GM12878 (cell line): ENCODE measurements at regions not wholly inside any gene's neighbourhood (a gene's known extent, or its start where the extent isn't known, plus 50 kb on each side); places are given as distances from the start of the nearest gene placed in this dataset.

Experiments
- ATAC-seq: fragments of 200-7000 bp; cut with Tn5 transposase; 3 replicates; pipeline ENCODE4 v1.9.1; 2020; ENCODE audit warnings: mild to moderate bottlenecking, moderate library complexity
- BruUV-seq: library from RNA; stranded (reverse); fragments of 400-500 nt; replicated peaks from 2 replicates; lab custom pipeline; 2021; lab: Mats Ljungman, UMichigan
- CTCF ChIA-PET: fragments of 300-600 bp; sonication (Branson Sonifier 250); formaldehyde crosslinking; extraction: SDS; loops from one replicate; lab custom pipeline; 2021; ENCODE audit warnings: inconsistent platforms; lab: Yijun Ruan, JAX
- POLR2A ChIA-PET: fragments of 350-600 bp; formaldehyde crosslinking; extraction: SDS; loops from one replicate; lab custom pipeline; 2021; ENCODE audit warnings: inconsistent platforms; lab: Charles Lee
- RAD21 ChIA-PET: fragments of 300-600 bp; sonication (Branson Sonifier 250); formaldehyde crosslinking; loops from one replicate; lab custom pipeline; 2023; ENCODE audit warnings: antibody characterized with exemption; ENCODE audit not compliant: unreplicated experiment; lab: Charles Lee
- SMC1A ChIA-PET: fragments of 300-600 bp; sonication (Branson Sonifier 250); formaldehyde crosslinking; loops from one replicate; lab custom pipeline; 2023; ENCODE audit not compliant: unreplicated experiment, uncharacterized antibody; lab: Charles Lee
- DNase-seq: peaks from one replicate; pipeline ENCODE4 v3.0.0-alpha.2; 2011; ENCODE audit warnings: low read depth, low spot score
- FAIRE-seq: peaks from 3 replicates; lab custom pipeline; 2011; peaks lifted over from hg19 to GRCh38; lab: Jason Lieb, UNC
- H2AFZ ChIP-seq: 2 replicates; pipeline ENCODE4 v1.6.0; 2011; ENCODE audit warnings: low read depth, low read length, control low read depth; ENCODE audit not compliant: control insufficient read depth
- H3K27ac ChIP-seq: 2 replicates; pipeline ENCODE4 v1.5.1; 2011; ENCODE audit warnings: control low read depth; ENCODE audit not compliant: control insufficient read depth, insufficient read depth
- H3K27me3 ChIP-seq, 2 experiments: replicated peaks in 1 of 2; 2 replicates each; pipeline versions ENCODE4 v1.6.0 to v1.6.1; 2011; ENCODE audit warnings: low read length in 1 of 2; ENCODE audit not compliant: control insufficient read depth in 2 of 2, insufficient read depth in 2 of 2
- H3K36me3 ChIP-seq, 2 experiments: 2 replicates each; pipeline ENCODE4 v1.5.1; 2011; ENCODE audit warnings: low read length in 1 of 2; ENCODE audit not compliant: control insufficient read depth in 2 of 2, insufficient read depth in 2 of 2
- H3K4me1 ChIP-seq: 2 replicates; pipeline ENCODE4 v1.6.1; 2011; ENCODE audit warnings: mild to moderate bottlenecking, low read length, moderate library complexity, mixed read lengths; ENCODE audit not compliant: control insufficient read depth, insufficient read depth
- H3K4me2 ChIP-seq: 2 replicates; pipeline ENCODE4 v1.6.0; 2011; ENCODE audit warnings: control low read depth; ENCODE audit not compliant: control insufficient read depth, insufficient read depth
- H3K4me3 ChIP-seq: fragments of 200-600 bp; sonication (generic); 2 replicates; pipeline ENCODE4 v1.5.1; 2016
- H3K79me2 ChIP-seq: 2 replicates; pipeline ENCODE4 v1.6.0; 2011; ENCODE audit warnings: low read length; ENCODE audit not compliant: control insufficient read depth, insufficient read depth
- H3K9ac ChIP-seq: 2 replicates; pipeline ENCODE4 v1.8.0; 2011; ENCODE audit warnings: low read length, control low read depth, mixed read lengths; ENCODE audit not compliant: control insufficient read depth, insufficient read depth
- H3K9me3 ChIP-seq: replicated peaks from 3 replicates; pipeline ENCODE4 v1.5.1; 2011; ENCODE audit warnings: mild to moderate bottlenecking, low read length; ENCODE audit not compliant: control insufficient read depth, insufficient read depth
- H4K20me1 ChIP-seq: 2 replicates; pipeline ENCODE4 v1.6.0; 2011; ENCODE audit not compliant: control insufficient read depth, insufficient read depth
- BHLHE40 ChIP-seq, 2 experiments: fragments of 450-650 bp in 1 of 2; IDR thresholded peaks; 2 replicates each; pipeline ENCODE4 v1.6.1; 2011 to 2017; ENCODE audit warnings: low read depth in 2 of 2, borderline replicate concordance in 1 of 2, improper control_type of control experiment in 1 of 2, low read length in 1 of 2, mild to moderate bottlenecking in 1 of 2
- CREM ChIP-seq: IDR thresholded peaks from 2 replicates; pipeline ENCODE4 v1.6.1; 2014; ENCODE audit warnings: antibody characterized with exemption, low read depth
- EED ChIP-seq: sonication (generic); IDR thresholded peaks from 2 replicates; pipeline ENCODE4 v1.6.1; 2016; ENCODE audit warnings: antibody characterized with exemption, low read depth
- HCFC1 ChIP-seq: fragments of 150-350 bp; IDR thresholded peaks from 2 replicates; pipeline ENCODE4 v1.6.1; 2014; ENCODE audit warnings: low read length
- HDAC6 ChIP-seq: fragments of 200-600 bp; sonication (generic); IDR thresholded peaks from one replicate; pipeline ENCODE4 v1.8.0; 2017; ENCODE audit warnings: antibody characterized with exemption; ENCODE audit not compliant: unreplicated experiment
- JUNB ChIP-seq: IDR thresholded peaks from 2 replicates; pipeline ENCODE4 v1.6.1; 2016; ENCODE audit warnings: antibody characterized with exemption, mild to moderate bottlenecking
- LARP7 ChIP-seq: fragments of 450-650 bp; IDR thresholded peaks from 2 replicates; pipeline ENCODE4 v1.6.1; 2017; ENCODE audit warnings: mild to moderate bottlenecking
- RFX5 ChIP-seq: IDR thresholded peaks from 2 replicates; pipeline ENCODE4 v1.6.1; 2011; ENCODE audit warnings: low read depth, low read length, improper control_type of control experiment
- SMC3 ChIP-seq: IDR thresholded peaks from 2 replicates; pipeline ENCODE4 v1.6.1; 2011; ENCODE audit warnings: low read length, improper control_type of control experiment, borderline replicate concordance
- SREBF1 ChIP-seq: IDR thresholded peaks from 2 replicates; pipeline ENCODE4 v1.6.1; 2012; ENCODE audit warnings: mild to moderate bottlenecking, low read length
- STAT3 ChIP-seq: IDR thresholded peaks from 2 replicates; pipeline ENCODE4 v1.6.1; 2011; ENCODE audit warnings: low read depth, low read length, improper control_type of control experiment
- TBL1XR1 ChIP-seq: IDR thresholded peaks from 2 replicates; pipeline ENCODE4 v1.6.1; 2012; ENCODE audit warnings: low read depth, low read length, improper control_type of control experiment
- ZNF274 ChIP-seq: IDR thresholded peaks from one replicate; pipeline ENCODE4 v1.8.0; 2011; ENCODE audit not compliant: insufficient read length, insufficient read depth
- WGBS: methylation state at CpG from one replicate; pipeline ENCODE4 v1.1.6; 2016; ENCODE audit warnings: low lambda C conversion rate; ENCODE audit not compliant: insufficient replicate concordance, insufficient coverage; ENCODE audit errors: missing lambda C conversion rate; 5-methylcytosine and 5-hydroxymethylcytosine counted together
- in situ Hi-C: fragments of 300-500 bp; cut with MboI; formaldehyde crosslinking; loops from 9 replicates; pipeline ENCODE4 v1.14.3; 2018; ENCODE audit warnings: mixed read lengths
- intact Hi-C: fragments of 100-400 bp; cut with micrococcal nuclease; formaldehyde crosslinking; loops from one replicate; pipeline ENCODE4 v1.14.2; 2022; ENCODE audit not compliant: unreplicated experiment
- TF ChIP-seq, protein P1 (sequence below): fragments of 450-650 bp; IDR thresholded peaks from 2 replicates; pipeline ENCODE4 v1.6.1; 2014; ENCODE audit warnings: mild to moderate bottlenecking
- TF ChIP-seq, protein P2 (sequence below): fragments of 450-650 bp; formaldehyde crosslinking; IDR thresholded peaks from 2 replicates; pipeline ENCODE4 v1.5.0; 2022; ENCODE audit warnings: mild to moderate bottlenecking, missing genetic modification characterization
- TF ChIP-seq, protein P3 (sequence below): IDR thresholded peaks from 2 replicates; pipeline ENCODE4 v1.6.1; 2011; ENCODE audit warnings: low read depth, low read length, improper control_type of control experiment, borderline replicate concordance
- TF ChIP-seq, protein P4 (sequence below): fragments of 450-650 bp; IDR thresholded peaks from 2 replicates; pipeline ENCODE4 v1.6.1; 2016; ENCODE audit warnings: mild to moderate bottlenecking
- TF ChIP-seq, protein P5 (sequence below): fragments of 450-650 bp; IDR thresholded peaks from 2 replicates; pipeline ENCODE4 v1.6.1; 2017; ENCODE audit warnings: low read depth, mild to moderate bottlenecking, moderate library complexity

DNA sequence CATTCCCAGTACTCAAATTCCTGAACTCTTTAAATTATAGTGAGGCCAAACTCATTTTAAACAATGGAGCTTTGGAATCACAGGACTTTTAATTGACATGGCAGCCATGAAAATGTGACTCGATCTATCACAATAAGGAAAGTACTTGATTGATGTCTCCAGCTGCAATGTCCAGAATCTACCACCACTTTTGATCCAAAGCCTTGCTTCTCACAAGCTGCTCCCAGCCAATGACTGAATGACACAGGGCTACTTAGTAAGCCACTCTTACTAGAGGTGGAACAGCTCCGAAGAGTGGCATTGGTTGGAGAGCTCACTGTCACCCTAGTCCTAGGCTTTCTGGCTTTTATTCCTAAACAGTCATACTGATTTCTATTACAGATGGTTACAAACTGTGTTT, 270.1 kb downstream of the IRS1 start:
- BruUV-seq = no TSS peak
- no peak for DNase-seq
- FAIRE-seq = no peak
- Histone ChIP-seq H3K4me2 (no peak overlapping the region), H3K4me1 (no peaks in the 10 kb centered on the region), H3K27ac (no peak overlapping the region), H3K27me3 (no peaks in the 10 kb centered on the region), H3K79me2 (no peaks in the 10 kb centered on the region), H3K36me3 (no peaks in the 10 kb centered on the region), H3K9me3 (no peaks in the 10 kb centered on the region), H3K9ac (no peak overlapping the region), H3K4me3 (no peak overlapping the region), H2AFZ (no peak overlapping the region), H4K20me1 (no peaks in the 10 kb centered on the region)
- ChIA-PET SMC1A (interaction anchor here (0.7 to 1.5 kb wide), 3 partner anchors 25 to 683 kb away, joined by 3 read pairs; no protein-coding TSS in a partner anchor), RAD21 (no interaction called here), CTCF (no interaction called here), POLR2A (no interaction called here)
- TF ChIP-seq TBL1XR1 = no peak
- no peak for TF ChIP-seq HDAC6
- no peak for TF ChIP-seq BHLHE40 (IDR thresholded peaks at IDR 0.05; ENCODE audit: borderline replicate concordance in 1 of 2, low read depth in 2 of 2, low read length in 1 of 2)
- TF ChIP-seq, protein P1, sequence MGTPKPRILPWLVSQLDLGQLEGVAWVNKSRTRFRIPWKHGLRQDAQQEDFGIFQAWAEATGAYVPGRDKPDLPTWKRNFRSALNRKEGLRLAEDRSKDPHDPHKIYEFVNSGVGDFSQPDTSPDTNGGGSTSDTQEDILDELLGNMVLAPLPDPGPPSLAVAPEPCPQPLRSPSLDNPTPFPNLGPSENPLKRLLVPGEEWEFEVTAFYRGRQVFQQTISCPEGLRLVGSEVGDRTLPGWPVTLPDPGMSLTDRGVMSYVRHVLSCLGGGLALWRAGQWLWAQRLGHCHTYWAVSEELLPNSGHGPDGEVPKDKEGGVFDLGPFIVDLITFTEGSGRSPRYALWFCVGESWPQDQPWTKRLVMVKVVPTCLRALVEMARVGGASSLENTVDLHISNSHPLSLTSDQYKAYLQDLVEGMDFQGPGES = no peak
- TF ChIP-seq, protein P2, sequence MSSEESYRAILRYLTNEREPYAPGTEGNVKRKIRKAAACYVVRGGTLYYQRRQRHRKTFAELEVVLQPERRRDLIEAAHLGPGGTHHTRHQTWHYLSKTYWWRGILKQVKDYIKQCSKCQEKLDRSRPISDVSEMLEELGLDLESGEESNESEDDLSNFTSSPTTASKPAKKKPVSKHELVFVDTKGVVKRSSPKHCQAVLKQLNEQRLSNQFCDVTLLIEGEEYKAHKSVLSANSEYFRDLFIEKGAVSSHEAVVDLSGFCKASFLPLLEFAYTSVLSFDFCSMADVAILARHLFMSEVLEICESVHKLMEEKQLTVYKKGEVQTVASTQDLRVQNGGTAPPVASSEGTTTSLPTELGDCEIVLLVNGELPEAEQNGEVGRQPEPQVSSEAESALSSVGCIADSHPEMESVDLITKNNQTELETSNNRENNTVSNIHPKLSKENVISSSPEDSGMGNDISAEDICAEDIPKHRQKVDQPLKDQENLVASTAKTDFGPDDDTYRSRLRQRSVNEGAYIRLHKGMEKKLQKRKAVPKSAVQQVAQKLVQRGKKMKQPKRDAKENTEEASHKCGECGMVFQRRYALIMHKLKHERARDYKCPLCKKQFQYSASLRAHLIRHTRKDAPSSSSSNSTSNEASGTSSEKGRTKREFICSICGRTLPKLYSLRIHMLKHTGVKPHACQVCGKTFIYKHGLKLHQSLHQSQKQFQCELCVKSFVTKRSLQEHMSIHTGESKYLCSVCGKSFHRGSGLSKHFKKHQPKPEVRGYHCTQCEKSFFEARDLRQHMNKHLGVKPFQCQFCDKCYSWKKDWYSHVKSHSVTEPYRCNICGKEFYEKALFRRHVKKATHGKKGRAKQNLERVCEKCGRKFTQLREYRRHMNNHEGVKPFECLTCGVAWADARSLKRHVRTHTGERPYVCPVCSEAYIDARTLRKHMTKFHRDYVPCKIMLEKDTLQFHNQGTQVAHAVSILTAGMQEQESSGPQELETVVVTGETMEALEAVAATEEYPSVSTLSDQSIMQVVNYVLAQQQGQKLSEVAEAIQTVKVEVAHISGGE (CRISPR knock-in tag) = no peak
- TF ChIP-seq SREBF1 = no peak
- no peak for TF ChIP-seq HCFC1
- no peak for TF ChIP-seq CREM
- TF ChIP-seq EED = no peak
- TF ChIP-seq JUNB = no peak
- no peak for TF ChIP-seq RFX5
- TF ChIP-seq, protein P3, sequence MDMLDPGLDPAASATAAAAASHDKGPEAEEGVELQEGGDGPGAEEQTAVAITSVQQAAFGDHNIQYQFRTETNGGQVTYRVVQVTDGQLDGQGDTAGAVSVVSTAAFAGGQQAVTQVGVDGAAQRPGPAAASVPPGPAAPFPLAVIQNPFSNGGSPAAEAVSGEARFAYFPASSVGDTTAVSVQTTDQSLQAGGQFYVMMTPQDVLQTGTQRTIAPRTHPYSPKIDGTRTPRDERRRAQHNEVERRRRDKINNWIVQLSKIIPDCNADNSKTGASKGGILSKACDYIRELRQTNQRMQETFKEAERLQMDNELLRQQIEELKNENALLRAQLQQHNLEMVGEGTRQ = no peak
- TF ChIP-seq LARP7 = no peak
- no peak for TF ChIP-seq ZNF274
- TF ChIP-seq, protein P4, sequence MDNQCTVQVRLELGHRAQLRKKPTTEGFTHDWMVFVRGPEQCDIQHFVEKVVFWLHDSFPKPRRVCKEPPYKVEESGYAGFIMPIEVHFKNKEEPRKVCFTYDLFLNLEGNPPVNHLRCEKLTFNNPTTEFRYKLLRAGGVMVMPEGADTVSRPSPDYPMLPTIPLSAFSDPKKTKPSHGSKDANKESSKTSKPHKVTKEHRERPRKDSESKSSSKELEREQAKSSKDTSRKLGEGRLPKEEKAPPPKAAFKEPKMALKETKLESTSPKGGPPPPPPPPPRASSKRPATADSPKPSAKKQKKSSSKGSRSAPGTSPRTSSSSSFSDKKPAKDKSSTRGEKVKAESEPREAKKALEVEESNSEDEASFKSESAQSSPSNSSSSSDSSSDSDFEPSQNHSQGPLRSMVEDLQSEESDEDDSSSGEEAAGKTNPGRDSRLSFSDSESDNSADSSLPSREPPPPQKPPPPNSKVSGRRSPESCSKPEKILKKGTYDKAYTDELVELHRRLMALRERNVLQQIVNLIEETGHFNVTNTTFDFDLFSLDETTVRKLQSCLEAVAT = no peak
- no peak for TF ChIP-seq STAT3
- no peak for TF ChIP-seq SMC3
- TF ChIP-seq, protein P5, sequence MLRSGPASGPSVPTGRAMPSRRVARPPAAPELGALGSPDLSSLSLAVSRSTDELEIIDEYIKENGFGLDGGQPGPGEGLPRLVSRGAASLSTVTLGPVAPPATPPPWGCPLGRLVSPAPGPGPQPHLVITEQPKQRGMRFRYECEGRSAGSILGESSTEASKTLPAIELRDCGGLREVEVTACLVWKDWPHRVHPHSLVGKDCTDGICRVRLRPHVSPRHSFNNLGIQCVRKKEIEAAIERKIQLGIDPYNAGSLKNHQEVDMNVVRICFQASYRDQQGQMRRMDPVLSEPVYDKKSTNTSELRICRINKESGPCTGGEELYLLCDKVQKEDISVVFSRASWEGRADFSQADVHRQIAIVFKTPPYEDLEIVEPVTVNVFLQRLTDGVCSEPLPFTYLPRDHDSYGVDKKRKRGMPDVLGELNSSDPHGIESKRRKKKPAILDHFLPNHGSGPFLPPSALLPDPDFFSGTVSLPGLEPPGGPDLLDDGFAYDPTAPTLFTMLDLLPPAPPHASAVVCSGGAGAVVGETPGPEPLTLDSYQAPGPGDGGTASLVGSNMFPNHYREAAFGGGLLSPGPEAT = no peak
- ATAC-seq = no peak
- WGBS = 20% methylated on average over 2 of the region's 2 CpGs
- intact Hi-C loops (no loop called here), in situ Hi-C loops (no loop called here)
